Ovary (tissue), 3 donors: ENCODE measurements at regions not wholly inside any gene's neighbourhood (a gene's known extent, or its start where the extent isn't known, plus 50 kb on each side); places are given as distances from the start of the nearest gene placed in this dataset.

Source experiments
- EP300 ChIP-seq: sonication (generic); formaldehyde crosslinking; IDR thresholded peaks from one replicate; pipeline ENCODE4 v1.6.1; 2017; ENCODE audit warnings: antibody characterized with exemption
- POLR2A ChIP-seq: fragments of 450-650 bp; IDR thresholded peaks from one replicate; pipeline ENCODE4 v1.6.1; 2017; ENCODE audit warnings: antibody characterized with exemption, mild to moderate bottlenecking, moderate library complexity
- TF ChIP-seq, protein P1 (sequence below), 3 donors: fragments of 450-650 bp in 2 of 3; fragments of 200-600 bp in 1 of 3; IDR thresholded peaks; one replicate each; pipeline versions ENCODE4 v1.5.1 to v1.8.0; 2016 to 2022; ENCODE audit warnings: antibody characterized with exemption in 3 of 3, mild to moderate bottlenecking in 1 of 3
- donor health status: DM: no; HTN: no; CAD: no.

GRCh38 chr3:110492876-110493275 lies 578.7 kb upstream of the NECTIN3 start:
- TF ChIP-seq, protein P1, sequence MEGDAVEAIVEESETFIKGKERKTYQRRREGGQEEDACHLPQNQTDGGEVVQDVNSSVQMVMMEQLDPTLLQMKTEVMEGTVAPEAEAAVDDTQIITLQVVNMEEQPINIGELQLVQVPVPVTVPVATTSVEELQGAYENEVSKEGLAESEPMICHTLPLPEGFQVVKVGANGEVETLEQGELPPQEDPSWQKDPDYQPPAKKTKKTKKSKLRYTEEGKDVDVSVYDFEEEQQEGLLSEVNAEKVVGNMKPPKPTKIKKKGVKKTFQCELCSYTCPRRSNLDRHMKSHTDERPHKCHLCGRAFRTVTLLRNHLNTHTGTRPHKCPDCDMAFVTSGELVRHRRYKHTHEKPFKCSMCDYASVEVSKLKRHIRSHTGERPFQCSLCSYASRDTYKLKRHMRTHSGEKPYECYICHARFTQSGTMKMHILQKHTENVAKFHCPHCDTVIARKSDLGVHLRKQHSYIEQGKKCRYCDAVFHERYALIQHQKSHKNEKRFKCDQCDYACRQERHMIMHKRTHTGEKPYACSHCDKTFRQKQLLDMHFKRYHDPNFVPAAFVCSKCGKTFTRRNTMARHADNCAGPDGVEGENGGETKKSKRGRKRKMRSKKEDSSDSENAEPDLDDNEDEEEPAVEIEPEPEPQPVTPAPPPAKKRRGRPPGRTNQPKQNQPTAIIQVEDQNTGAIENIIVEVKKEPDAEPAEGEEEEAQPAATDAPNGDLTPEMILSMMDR (IDR thresholded peaks at IDR 0.05): no peak
- TF ChIP-seq POLR2A: no peak
- TF ChIP-seq EP300: no peak
